ENCODE measurements at regions not wholly inside any gene's neighbourhood (a gene's known extent, or its start where the extent isn't known, plus 50 kb on each side); places are given as distances from the start of the nearest gene placed in this dataset.

- no peak for TF ChIP-seq CTCF (IDR thresholded peaks at IDR 0.05; ENCODE audit: partially characterized antibody, unreplicated experiment)
- peaks cover 9% of the 10 kb centered on the region for H3K36me3 Mint-ChIP-seq (ENCODE audit: unreplicated experiment)
- H3K27ac Mint-ChIP-seq (ENCODE audit: unreplicated experiment) = no peak overlapping the region
- peaks cover 6% of the 10 kb centered on the region for H3K27me3 Mint-ChIP-seq (ENCODE audit: unreplicated experiment)
- peaks cover 3% of the 10 kb centered on the region for H3K9me3 Mint-ChIP-seq (ENCODE audit: unreplicated experiment)
- peaks cover 14% of the 10 kb centered on the region for H3K4me1 Mint-ChIP-seq (ENCODE audit: low read depth, unreplicated experiment)
- no peak for DNase-seq
- H3K4me3 Mint-ChIP-seq (ENCODE audit: unreplicated experiment) = no peak overlapping the region
These were observed 197.7 kb downstream of the SNX10 start for GRCh38 chr7:26489391-26489790.

GRCh38 chr7:26489906-26490639 lies 198.4 kb downstream of the SNX10 start:
- peaks cover 9% of the 10 kb centered on the region for H3K36me3 Mint-ChIP-seq (ENCODE audit: unreplicated experiment)
- H3K4me3 Mint-ChIP-seq (ENCODE audit: unreplicated experiment) = no peak overlapping the region
- no peak for DNase-seq
- no peak overlapping the region for H3K27ac Mint-ChIP-seq (ENCODE audit: unreplicated experiment)
- peaks cover 3% of the 10 kb centered on the region for H3K9me3 Mint-ChIP-seq (ENCODE audit: unreplicated experiment)
- H3K4me1 Mint-ChIP-seq (ENCODE audit: low read depth, unreplicated experiment) = peaks cover 14% of the 10 kb centered on the region
- H3K27me3 Mint-ChIP-seq (ENCODE audit: unreplicated experiment) = peaks cover 6% of the 10 kb centered on the region
- no peak for TF ChIP-seq CTCF (IDR thresholded peaks at IDR 0.05; ENCODE audit: partially characterized antibody, unreplicated experiment)

GRCh38 chr7:26490640-26491624 lies 199.3 kb downstream of the SNX10 start:
- H3K27ac Mint-ChIP-seq (ENCODE audit: unreplicated experiment) = no peak overlapping the region
- H3K4me1 Mint-ChIP-seq (ENCODE audit: low read depth, unreplicated experiment) = peaks cover 14% of the 10 kb centered on the region
- no peak for DNase-seq
- no peak overlapping the region for H3K4me3 Mint-ChIP-seq (ENCODE audit: unreplicated experiment)
- peaks cover 1% of the 10 kb centered on the region for H3K9me3 Mint-ChIP-seq (ENCODE audit: unreplicated experiment)
- peaks cover 5% of the 10 kb centered on the region for H3K36me3 Mint-ChIP-seq (ENCODE audit: unreplicated experiment)
- no peak for TF ChIP-seq CTCF (IDR thresholded peaks at IDR 0.05; ENCODE audit: partially characterized antibody, unreplicated experiment)
- H3K27me3 Mint-ChIP-seq (ENCODE audit: unreplicated experiment) = peaks cover 3% of the 10 kb centered on the region

DNA sequence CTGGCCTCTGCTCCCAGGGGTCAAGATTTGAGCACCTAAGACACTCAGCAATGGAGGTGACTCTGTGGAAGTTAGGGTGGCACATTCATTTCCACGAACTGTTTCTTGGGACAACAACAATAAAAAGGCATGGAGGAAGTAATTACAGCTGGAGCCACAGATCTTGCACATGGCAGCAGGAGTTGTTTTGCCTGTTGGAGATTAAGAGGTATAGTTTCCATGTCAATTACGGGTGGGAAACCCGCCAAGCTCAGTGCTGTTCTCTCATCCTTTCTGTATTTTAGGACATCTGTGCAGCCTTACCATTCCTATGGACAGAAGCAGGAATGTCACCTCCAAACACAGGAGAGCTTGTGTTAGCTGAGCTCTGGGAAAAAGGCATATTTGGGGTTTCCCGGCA lies 201.2 kb downstream of the SNX10 start:
- H3K27me3 Mint-ChIP-seq (ENCODE audit: unreplicated experiment) = peaks cover 3% of the 10 kb centered on the region
- no peak overlapping the region for H3K27ac Mint-ChIP-seq (ENCODE audit: unreplicated experiment)
- peaks cover 14% of the 10 kb centered on the region for H3K4me1 Mint-ChIP-seq (ENCODE audit: low read depth, unreplicated experiment)
- H3K4me3 Mint-ChIP-seq (ENCODE audit: unreplicated experiment) = no peak overlapping the region
- H3K36me3 Mint-ChIP-seq (ENCODE audit: unreplicated experiment) = peaks cover 4% of the 10 kb centered on the region
- TF ChIP-seq CTCF (IDR thresholded peaks at IDR 0.05; ENCODE audit: partially characterized antibody, unreplicated experiment) = no peak
- no peaks in the 10 kb centered on the region for H3K9me3 Mint-ChIP-seq (ENCODE audit: unreplicated experiment)
- no peak for DNase-seq
